HG02973 (cell line): ENCODE measurements at regions not wholly inside any gene's neighbourhood (a gene's known extent, or its start where the extent isn't known, plus 50 kb on each side); places are given as distances from the start of the nearest gene placed in this dataset.
"Not testable (repeated sequence)": the region's sequence is repeated elsewhere in the genome, so short reads cannot be mapped to it uniquely, and the experiment has no call there.

Experiments
- ATAC-seq: cut with Tn5 transposase; IDR thresholded peaks from one replicate; pipeline ENCODE4 v1.9.1; 2021; ENCODE audit warnings: moderate library complexity; ENCODE audit not compliant: unreplicated experiment

DNA sequence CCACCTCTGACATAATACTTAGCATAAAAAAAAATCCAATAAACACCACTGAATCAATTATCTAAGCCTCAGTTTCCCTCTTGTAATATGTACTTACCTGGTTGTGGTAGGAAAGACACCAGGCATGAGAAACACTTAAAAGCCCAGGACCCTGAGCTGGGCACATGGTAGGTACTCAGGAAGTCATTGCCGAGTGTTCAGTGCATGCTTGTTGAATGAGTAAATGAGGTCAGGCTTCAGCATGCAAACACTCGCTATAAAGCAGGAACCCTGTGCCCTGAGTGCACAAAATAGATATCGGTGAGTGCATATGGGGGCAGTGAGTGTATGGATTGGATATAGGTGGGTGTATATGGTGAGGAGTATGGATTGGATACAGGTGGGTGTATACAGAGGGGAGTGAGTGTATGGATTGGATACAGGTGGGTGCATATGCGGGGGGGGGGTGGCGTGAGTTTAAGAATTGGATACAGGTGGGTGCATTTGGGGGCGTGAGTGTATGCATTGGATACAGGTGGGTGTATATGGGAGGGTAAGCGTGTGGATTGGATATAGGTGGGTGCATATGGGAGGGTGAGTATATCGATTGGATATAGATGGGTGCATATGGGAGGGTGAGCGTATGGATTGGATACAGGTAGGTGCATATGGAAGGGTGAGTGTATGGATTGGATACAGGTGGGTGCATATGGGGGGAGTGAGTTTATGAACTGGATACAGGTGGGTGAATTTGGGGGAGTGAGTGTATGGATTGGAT lies 194.3 kb upstream of the MSX2 start:
- ATAC-seq: no peak

DNA sequence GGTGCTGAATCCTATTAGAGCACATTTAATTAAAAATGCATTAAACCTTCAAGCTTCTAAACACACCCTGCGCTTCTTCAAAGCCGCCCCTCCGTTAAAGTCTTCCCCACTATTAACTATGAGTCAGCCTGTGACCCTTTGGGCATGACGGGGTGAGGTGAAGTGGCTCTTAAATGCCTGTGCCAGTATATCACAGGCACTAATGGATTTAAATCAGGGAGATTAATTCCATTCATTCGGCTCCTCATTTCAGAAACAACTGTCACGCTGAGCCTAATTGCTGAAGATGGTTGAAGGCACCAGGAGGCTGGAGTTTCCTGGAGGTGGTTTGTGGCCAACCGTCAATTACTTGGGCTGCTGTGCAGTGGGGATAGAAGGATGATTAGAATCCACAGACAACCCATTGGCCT lies 192.6 kb upstream of the MSX2 start:
- ATAC-seq: no peak

DNA sequence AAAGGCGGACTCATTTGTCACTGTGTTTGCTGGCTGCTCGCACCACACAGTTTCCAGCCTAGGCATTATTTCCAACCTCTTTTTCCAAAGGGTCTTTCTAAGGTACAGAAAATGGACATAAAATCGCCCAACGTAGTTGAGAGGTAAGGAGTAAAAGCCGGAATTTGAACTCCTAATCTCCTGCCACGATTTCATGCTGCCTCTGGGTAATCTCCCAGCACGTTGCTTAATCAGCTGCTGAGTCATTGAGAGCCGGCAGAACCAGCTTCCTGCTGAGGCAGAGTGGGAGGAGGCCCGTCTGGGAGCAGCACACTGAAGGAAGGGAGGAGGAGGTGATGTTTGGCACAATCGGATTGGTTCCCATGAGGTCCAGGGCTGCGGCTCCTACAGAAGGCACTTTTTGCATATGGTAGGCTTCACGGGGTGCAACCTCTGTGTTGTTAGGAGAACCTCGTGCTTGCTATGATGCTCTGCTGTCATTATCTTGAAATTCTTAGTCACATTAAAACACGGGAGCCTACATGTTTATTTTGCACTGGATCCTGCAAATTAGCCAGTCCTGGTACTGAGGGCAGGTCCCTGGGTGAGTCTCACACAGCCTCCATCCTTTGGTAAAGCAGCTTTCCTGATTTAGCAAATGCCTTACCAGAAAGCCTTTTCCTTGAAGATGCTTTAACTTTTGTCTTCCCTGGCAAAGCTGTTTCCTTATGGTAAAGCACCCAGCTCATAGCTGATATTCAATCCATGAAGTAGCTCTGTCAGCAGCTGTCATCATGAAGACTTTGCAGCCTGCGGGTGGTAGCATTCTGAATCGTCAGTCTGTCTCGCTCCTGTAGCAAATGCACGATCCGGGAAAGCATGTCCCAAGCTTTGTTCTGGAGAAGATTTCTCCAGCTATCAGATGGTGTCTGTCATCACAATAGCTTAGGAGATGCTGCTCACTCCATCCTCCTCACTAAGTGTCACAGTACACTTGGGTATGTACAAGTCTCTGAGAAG lies 191.6 kb upstream of the MSX2 start:
- ATAC-seq: no peak

DNA sequence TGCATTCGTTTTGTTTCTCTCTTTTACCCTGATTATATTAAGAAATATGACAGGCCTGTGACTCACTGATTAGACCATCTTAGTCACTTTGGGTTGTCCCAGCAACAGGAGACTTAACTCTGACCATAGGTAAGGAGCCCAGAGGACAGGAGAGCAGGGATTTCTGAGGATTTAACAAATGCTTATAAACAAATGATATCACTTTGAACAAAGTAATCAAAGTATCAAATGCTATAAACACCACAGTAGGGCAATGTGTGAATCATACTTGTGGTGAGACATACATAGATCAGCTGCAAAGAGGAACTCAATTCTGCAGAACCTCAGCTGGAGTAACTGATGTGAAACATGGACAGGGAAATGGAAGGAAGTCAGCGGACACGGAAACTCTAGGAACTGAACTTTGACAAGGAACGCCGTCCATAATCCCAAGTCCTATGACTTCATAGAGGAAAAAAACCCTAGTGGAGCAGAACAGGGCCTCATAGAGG lies 190.6 kb upstream of the MSX2 start:
- ATAC-seq: no peak

DNA sequence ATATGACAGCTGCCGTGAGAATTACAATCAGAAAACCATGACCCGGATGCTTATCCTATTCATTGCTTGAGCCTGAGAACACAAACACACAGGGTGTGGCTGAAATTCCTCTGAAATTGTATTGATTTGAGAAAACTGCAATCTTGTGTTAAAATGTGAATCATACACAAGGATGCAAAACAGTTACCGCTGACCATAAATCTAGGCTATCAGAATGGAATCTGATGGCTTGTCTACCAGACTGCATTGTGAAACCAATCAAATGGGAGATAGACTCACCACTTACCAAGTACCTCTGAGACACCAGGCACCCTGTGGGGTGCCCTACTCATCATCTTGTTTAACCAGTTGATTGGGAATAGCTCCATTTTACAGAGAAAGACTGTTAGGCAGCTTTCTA lies 188.7 kb upstream of the MSX2 start:
- ATAC-seq: no peak

DNA sequence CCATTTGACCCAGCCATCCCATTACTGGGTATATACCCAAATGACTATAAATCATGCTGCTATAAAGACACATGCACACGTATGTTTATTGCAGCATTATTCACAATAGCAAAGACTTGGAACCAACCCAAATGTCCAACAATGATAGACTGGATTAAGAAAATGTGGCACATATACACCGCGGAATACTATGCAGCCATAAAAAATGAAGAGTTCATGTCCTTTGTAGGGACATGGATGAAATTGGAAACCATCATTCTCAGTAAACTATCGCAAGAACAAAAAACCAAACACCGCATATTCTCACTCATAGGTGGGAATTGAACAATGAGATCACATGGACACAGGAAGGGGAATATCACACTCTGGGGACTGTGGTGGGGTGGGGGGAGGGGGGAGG lies 184.6 kb upstream of the MSX2 start:
- ATAC-seq: not testable (repeated sequence)

DNA sequence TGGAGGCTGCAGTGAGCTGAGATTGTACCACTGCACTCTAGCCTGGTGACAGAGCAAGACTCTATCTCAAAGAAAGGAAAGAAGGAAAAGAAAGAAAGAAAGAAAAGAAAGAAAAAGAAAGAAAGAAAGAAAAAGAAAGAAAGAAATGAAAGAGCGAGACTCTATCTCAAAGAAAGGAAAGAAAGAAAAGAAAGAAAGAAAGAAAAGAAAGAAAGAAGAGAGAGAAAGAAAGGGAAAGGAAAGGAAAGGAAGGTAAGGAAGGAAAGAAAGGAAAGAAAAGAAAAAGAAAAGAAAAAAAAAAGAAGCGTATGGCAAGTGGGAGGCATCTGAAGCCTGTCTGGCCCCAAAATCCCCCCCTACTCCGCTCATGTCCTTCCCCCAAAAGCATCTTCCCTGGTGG lies 182.3 kb upstream of the MSX2 start:
- no peak for ATAC-seq

DNA sequence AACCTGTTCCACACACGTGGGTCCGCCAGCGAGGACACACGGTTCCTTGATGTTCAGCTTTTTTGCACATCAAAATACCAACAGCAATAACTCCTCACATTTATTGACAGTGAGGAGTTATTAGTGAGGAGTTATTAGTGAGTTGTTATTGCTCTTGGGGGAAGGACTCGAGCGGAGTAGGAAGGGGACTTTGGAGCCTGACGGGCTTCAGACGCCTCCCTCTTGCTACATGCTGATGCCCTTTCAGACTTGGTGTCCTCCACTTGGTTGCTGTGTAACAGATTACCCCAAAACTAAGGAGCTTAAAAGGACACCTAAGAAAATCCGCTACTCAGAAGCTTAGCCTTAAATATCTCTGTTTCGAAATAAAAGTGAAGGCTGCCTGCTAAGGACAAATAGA lies 181.9 kb upstream of the MSX2 start:
- ATAC-seq: no peak

DNA sequence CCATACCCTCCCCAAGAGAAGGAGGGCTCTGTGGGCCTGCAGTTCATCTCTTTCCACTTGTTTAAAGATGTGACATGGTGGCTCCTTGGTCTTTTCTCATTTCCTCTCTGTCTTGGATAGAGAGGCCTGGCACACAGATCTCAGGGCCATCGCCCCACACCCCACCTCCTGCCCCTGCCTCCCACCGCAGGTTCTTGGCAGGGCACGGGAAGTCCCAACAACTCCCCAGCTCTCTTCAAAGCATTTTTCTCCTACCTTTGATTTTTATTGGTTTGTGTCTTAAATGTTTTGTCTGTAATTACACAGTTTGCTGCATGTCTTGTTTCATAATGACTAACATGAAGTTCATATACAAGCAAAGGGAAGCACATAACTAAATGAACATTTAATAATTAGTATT lies 178.5 kb upstream of the MSX2 start:
- no peak for ATAC-seq

DNA sequence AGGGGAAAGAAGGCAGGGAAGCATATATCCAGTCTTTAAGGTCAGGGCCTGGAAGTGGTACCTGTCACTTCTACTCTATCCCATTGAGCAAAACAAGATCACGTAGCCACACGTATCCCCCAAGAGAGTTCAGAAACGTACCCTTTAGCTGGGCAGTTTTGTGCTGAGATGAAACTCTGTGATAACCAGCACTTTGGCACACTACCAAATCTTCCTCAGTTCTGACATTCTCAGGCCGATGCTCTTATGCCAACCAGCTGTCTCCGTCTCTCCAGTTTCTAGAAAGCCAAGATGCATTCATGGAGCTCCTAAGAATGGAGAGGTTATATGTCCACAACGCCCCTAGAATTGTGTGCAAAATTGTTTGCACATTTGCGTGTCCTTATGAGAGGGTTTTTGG lies 176.6 kb upstream of the MSX2 start:
- no peak for ATAC-seq

DNA sequence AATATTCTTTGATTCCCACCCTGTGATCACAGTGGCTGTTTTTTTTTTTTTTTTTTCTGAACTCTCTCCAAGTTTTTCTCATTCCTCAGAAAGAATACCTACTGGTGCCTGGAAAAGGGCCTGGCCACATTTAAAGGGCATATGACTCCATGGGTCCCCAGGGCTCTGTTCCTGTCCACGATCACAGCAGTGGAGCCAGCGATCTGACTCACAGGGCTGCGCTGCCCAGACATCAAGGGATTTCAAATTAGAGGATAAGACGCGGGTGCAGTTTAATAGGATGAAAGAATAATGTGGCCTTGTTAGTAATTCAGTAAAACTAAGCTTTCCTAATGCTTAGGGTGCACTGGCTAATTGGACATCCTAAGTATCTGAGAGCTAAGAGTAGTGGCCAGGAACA lies 175.1 kb upstream of the MSX2 start:
- ATAC-seq: no peak

DNA sequence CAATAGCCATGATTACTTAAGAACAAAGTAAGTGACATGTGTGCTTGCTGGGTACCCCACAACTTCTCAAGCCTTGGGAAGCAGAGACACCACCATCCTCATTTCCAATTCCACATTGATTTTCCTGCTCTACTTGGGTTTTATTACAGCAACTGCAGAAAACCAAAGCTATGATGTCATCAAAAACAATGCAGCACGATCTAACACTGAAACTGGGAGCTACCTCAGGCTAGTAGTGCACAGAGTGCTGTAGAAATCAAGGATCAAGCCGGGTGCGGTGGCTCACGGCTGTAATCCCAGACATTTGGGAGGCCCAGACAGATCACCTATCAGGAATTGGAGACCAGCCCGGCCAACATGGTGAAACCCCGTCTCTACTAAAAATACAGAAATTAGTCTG lies 174.4 kb upstream of the MSX2 start:
- no peak for ATAC-seq

DNA sequence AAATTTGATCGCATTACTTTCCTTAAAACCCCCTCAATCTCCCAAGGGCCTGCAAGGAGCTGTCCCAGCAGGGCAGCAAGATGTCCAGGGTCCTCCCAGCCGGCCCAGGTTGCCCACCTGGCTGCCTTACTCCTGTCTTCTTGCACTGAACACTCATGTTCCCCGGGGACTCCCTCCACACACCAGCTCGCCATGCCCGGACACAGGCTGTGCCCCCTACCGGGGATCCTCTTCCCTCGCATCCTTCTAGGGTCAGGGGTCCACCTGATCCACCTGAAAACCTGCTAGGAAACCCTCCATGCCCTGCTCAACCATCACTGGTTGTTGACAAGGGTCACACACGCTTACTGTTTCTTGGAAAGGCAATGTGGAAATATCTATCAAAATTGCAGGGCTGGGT lies 172.0 kb upstream of the MSX2 start:
- ATAC-seq: no peak

DNA sequence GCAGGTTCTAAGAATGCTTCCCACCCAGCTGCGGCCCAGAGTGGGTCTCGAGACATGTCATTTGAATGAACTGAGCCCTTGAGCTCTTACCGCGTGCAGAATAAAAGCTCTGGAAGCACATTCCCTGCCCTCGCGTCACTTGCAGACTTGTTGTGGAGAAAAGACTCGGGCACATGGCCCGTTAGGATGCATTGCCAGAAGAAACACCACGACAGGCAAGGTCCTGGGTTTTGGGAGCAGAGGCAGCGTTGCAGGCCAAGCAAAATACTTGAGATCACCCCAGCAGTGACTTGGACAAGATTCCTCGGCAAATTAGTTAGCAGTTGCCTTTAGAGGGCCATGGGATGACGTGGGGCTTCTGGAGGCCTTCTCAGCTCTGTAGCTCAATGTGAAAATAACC lies 170.8 kb upstream of the MSX2 start:
- ATAC-seq: no peak

DNA sequence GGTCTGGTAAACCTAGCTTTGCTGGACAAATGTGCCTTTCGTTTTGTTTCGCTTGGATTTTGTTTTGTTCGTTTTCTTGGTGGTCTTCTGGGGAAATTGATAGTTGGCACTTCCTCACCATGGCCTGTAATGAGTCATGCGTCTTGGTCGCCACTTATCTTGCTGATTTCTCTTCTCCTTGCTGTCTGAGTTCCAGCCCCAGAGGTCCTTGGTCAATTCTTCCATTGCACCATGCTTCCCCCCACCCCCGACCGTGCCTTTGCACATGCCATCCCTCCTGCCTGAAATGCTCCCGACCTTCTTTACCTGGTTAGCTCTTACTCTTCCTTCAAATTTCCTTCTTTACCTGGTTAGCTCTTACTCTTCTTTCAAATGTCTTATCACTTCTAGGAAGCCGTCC lies 168.7 kb upstream of the MSX2 start:
- ATAC-seq: no peak

DNA sequence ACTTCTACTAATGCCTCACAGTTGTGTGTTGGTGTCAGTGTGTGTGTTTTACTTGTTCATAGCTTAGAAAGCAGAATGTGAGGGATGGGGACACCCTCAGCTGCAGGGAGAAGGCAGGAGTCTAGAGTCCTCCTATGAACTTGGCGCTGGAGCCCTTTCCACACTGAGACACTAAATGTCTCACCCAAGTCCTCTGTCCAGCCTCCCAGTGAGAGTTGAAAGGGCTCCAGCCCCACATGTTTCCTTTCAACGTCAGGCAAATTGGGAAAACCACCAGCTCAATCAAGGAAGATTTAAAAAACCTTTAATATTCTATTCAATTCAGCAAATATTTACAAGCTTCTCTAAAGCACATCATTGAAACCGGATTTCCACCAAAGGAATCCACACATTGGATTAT lies 167.6 kb upstream of the MSX2 start:
- ATAC-seq: no peak

DNA sequence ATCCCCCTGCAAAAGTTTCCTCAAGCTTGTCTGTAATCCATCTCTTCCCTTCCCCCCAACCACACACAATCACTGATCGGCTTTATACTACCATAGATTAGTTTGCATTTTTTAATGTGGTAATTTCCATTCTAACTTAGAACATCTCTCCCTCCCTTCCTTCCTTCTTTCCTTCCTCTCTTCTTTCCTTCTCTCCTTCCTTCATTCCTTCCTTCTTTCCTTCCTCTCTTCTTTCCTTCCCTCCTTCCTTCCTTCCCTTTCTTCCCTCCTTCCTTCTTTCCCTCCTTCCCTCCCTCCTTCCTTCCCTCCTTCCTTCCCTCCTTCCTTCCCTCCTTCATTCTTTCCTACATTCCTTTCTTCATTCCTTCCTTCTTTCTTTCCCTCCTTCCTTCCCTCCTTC lies 166.2 kb upstream of the MSX2 start:
- no peak for ATAC-seq

DNA sequence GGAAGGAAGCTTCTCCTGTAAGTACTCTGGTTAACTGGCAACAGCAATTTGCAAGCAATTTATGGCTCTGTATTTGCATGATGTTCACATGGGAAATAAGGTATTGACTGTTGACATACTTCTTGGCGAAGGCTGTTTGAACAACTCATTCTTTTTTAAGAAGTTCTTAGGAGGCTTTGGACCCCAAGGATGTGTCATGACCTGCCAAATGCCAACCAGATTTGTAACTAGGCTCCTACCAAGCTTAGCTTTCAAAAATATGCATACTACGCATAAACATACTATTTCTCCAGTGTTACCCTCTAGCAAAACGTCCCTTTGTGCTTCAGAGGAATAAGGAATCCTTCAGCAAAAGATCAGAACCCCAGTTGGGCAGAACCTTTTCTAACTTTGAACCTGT lies 165.2 kb upstream of the MSX2 start:
- no peak for ATAC-seq

DNA sequence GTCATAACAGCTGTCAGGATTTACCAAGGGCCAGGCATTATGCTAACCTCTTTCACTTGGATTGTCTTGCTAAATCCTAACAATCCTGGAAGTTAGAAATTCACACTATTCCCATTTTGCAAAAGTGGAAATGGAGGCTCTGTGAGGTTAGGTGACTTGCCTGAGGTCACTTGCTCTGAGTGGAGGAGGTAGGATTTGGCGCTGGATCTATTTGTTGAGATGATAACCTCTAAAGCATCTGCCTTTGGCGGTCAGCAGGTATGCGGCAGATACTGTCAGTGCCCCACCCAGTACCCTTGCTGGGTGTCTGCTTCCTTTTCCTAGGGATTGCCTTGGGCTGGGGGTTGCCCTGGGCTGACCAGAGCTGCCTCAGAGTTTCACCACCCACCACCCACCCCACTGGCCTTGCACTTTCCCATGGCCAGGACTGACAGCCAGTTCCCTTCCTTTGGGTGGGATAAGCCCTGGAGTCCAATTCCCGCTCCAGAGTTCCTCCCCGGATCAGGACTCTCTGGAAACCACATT lies 164.8 kb upstream of the MSX2 start:
- no peak for ATAC-seq

DNA sequence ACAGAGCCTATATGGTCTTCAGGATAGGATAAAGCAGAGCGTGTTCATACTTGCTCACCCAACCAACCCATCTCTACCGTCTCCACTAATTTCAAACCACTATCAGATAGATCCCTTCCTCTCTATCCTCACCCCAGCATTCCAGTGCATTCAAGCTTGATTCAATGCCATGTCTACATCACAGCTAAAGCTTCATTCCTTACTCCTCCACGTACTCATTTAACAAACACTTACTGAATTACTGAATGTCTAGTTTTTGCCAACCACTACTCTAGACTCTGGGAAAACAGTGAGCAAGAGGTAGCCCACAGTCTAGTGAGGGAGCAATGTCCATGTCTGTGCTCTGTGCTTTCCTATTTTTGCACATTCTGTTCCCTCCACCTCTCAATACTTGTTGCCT lies 163.5 kb upstream of the MSX2 start:
- no peak for ATAC-seq

DNA sequence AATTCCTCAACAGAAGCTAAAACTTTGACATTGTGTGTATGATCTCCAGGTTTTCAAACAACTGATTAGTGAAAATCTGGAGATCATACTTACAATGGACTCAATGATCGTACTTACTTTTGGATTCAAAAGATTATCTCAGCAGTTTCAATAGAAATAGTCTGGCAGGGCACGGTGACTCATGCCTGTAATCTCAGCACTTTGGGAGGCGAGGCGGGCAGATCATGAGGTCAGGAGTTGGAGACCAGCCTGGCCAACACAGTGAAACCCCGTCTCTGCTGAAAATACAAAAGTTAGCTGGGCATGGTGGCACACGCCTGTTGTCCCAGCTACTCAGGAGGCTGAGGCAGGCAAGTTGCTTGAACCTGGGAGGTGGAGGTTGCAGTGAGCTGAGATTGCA lies 161.3 kb upstream of the MSX2 start:
- not testable (repeated sequence) for ATAC-seq

DNA sequence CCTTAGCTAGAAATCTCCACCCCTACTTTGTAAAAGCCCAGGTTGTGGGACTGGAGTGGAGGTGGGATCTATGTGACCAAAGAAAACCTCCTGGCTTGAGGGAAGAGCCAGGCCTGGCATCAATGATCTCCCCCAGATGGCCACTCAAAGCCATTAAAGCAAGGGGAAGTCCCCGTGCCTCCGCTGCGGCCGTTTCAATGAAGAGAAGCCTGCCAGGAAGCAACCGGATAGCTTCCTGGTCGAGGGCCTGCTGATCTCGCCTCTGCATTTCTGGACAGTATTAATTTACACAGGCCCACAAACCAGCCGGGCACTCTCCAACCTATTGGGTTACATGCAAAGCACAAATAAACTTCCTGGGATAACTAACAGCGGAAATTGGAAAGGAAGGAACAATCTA lies 160.5 kb upstream of the MSX2 start:
- ATAC-seq: no peak
